Endothelial cell of hepatic sinusoid (primary cell): ENCODE measurements at regions not wholly inside any gene's neighbourhood (a gene's known extent, or its start where the extent isn't known, plus 50 kb on each side); places are given as distances from the start of the nearest gene placed in this dataset.

ENCODE experiments used
- in situ Hi-C: cut with HindIII; loops from 2 replicates; pipeline ENCODE4 v1.10.0; 2017; ENCODE audit warnings: low sequenced_read_pairs

- in situ Hi-C loops: no loop called here
Measured at GRCh38 chr14:29197557-29197956, 431.0 kb downstream of the FOXG1 start.

- in situ Hi-C loops: no loop called here
Measured at GRCh38 chr14:29205658-29206057, 439.1 kb downstream of the FOXG1 start.

- in situ Hi-C loops: no loop called here
Measured at GRCh38 chr14:29215853-29216252, 449.3 kb downstream of the FOXG1 start.

- in situ Hi-C loops: no loop called here
Measured at GRCh38 chr14:29216268-29217232, 450.0 kb downstream of the FOXG1 start.

- in situ Hi-C loops: no loop called here
Measured at GRCh38 chr14:29217813-29218450, 451.3 kb downstream of the FOXG1 start.

- in situ Hi-C loops: no loop called here
Measured at GRCh38 chr14:29220072-29220471, 453.5 kb downstream of the FOXG1 start.

- in situ Hi-C loops: no loop called here
Measured at GRCh38 chr14:29220566-29220965, 454.0 kb downstream of the FOXG1 start.

- in situ Hi-C loops: no loop called here
Measured at GRCh38 chr14:29222006-29222405, 455.4 kb downstream of the FOXG1 start.

- in situ Hi-C loops: no loop called here
Measured at GRCh38 chr14:29222671-29223268, 456.2 kb downstream of the FOXG1 start.

GRCh38 chr14:29223947-29224346 is 457.4 kb downstream of the FOXG1 start:
- in situ Hi-C loops: no loop called here

- in situ Hi-C loops: no loop called here
Measured at GRCh38 chr14:29227631-29228030, 461.0 kb downstream of the FOXG1 start.

GRCh38 chr14:29232153-29232552 is 465.6 kb downstream of the FOXG1 start:
- in situ Hi-C loops: no loop called here

GRCh38 chr14:29232711-29233110 is 466.1 kb downstream of the FOXG1 start:
- in situ Hi-C loops: no loop called here

- in situ Hi-C loops: no loop called here
Measured at GRCh38 chr14:29233188-29233587, 466.6 kb downstream of the FOXG1 start.

GRCh38 chr14:29235991-29236390 is 469.4 kb downstream of the FOXG1 start:
- in situ Hi-C loops: no loop called here

- in situ Hi-C loops: no loop called here
Measured at GRCh38 chr14:29236401-29236800, 469.8 kb downstream of the FOXG1 start.

GRCh38 chr14:29236848-29237247 is 470.3 kb downstream of the FOXG1 start:
- in situ Hi-C loops: no loop called here

- in situ Hi-C loops: no loop called here
Measured at GRCh38 chr14:29240066-29240465, 473.5 kb downstream of the FOXG1 start.

GRCh38 chr14:29242755-29243754 is 476.5 kb downstream of the FOXG1 start:
- in situ Hi-C loops: no loop called here

- in situ Hi-C loops: no loop called here
Measured at GRCh38 chr14:29255692-29256091, 489.1 kb downstream of the FOXG1 start.
